ENCODE measurements at regions not wholly inside any gene's neighbourhood (a gene's known extent, or its start where the extent isn't known, plus 50 kb on each side); places are given as distances from the start of the nearest gene placed in this dataset.

- Mint-ChIP-seq H3K4me3 (no peak overlapping the region), H3K9me3 (peaks cover 3% of the 10 kb centered on the region), H3K27ac (no peak overlapping the region), H3K4me1 (no peaks in the 10 kb centered on the region), H3K36me3 (no peaks in the 10 kb centered on the region), H3K27me3 (peaks cover 26% of the 10 kb centered on the region)
- no peak for DNase-seq
These were observed 264.2 kb upstream of the PREP start for GRCh38 chr6:105667056-105667455.

- no peaks in the 10 kb centered on the region for H3K4me1 Mint-ChIP-seq
These were observed 262.0 kb upstream of the PREP start for GRCh38 chr6:105664931-105665330.

DNA sequence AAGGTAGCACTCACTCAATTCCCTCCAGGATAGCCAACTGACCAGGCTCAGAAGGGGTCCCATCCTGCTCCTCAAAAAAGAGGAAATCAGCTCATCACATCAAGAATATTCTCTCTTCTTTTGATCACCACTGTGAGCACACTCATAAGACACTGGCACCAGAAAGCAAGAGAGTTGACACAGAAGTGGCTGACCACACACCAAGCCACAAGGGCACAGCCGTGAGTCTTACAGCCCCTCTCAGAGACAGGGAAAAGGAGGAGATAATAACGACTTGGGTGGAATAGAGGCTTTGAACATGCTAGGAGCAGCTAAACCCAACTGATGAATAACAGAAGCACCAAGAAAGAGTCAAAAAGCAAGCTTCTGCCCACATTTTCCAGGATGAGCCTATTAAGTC is 249.1 kb upstream of the PREP start:
- peaks cover 39% of the 10 kb centered on the region for H3K4me1 Mint-ChIP-seq
- H3K27ac Mint-ChIP-seq: no peak overlapping the region
- peaks cover 7% of the 10 kb centered on the region for H3K36me3 Mint-ChIP-seq
- no peak overlapping the region for H3K4me3 Mint-ChIP-seq
- peak; percentile 12 for DNase-seq
- peaks cover 46% of the 10 kb centered on the region for H3K27me3 Mint-ChIP-seq
- peaks cover 1% of the 10 kb centered on the region for H3K9me3 Mint-ChIP-seq

More at GRCh38 chr6:105664931-105665330, 262.0 kb upstream of the PREP start:
- Mint-ChIP-seq H3K36me3 (no peaks in the 10 kb centered on the region), H3K4me3 (no peak overlapping the region), H3K27ac (no peak overlapping the region), H3K9me3 (peaks cover 3% of the 10 kb centered on the region), H3K27me3 (peaks cover 34% of the 10 kb centered on the region)
- no peak for DNase-seq

- DNase-seq: no peak
- Mint-ChIP-seq H3K4me1 (peaks cover 52% of the 10 kb centered on the region), H3K27ac (no peak overlapping the region), H3K4me3 (no peak overlapping the region), H3K36me3 (peaks cover 7% of the 10 kb centered on the region), H3K9me3 (peaks cover 1% of the 10 kb centered on the region), H3K27me3 (peaks cover 48% of the 10 kb centered on the region)
These were observed 247.5 kb upstream of the PREP start for GRCh38 chr6:105650347-105650746.

DNA sequence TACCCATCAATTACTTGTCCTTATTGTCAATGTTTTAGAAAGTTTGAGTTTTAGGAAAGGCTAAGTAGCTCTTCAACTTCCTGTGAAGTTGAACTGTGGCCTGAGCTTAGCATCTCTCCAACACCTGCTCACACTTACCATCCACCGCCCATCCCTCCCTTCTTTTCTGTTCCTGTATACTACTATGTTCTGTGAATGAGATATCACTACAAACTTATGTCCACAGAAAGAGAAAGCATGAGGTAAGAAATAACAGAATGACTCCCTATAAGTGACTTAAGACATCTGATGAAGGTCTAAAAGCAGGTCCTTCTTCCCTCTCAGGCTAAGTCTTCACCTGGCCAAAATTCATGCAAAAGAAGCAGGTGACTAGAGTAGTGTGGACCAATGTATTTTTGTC is 246.3 kb upstream of the PREP start:
- peaks cover 1% of the 10 kb centered on the region for H3K9me3 Mint-ChIP-seq
- no peak overlapping the region for H3K4me3 Mint-ChIP-seq
- peaks cover 42% of the 10 kb centered on the region for H3K27me3 Mint-ChIP-seq
- H3K27ac Mint-ChIP-seq: peak overlapping the region; percentile 57
- peaks cover 3% of the 10 kb centered on the region for H3K36me3 Mint-ChIP-seq
- DNase-seq: no peak
- H3K4me1 Mint-ChIP-seq: peaks cover 58% of the 10 kb centered on the region

DNA sequence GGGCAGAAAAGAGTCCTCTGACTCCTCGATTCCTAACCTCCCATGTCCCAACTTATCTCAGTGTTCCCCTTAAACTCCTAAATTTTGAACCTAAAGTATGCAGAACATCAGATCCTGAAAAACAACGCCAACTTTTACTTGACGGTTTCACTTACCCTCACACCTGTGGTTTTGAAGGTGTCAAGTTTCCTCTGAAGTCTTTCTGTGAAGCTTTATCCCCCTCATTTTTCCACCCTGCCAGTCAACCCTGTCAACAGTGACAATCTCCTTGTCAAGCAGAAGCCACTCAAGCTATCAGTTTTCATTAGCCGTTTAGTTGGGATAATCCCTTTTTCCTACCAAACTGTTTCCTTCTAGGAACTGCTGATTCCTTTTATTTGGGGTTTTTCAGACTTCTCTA is 245.4 kb upstream of the PREP start:
- Mint-ChIP-seq H3K27me3 (peaks cover 42% of the 10 kb centered on the region), H3K9me3 (peaks cover 1% of the 10 kb centered on the region), H3K36me3 (peaks cover 3% of the 10 kb centered on the region), H3K4me3 (no peak overlapping the region), H3K4me1 (peaks cover 54% of the 10 kb centered on the region), H3K27ac (peak overlapping the region; percentile 18)
- peak; percentile 20 for DNase-seq

DNA sequence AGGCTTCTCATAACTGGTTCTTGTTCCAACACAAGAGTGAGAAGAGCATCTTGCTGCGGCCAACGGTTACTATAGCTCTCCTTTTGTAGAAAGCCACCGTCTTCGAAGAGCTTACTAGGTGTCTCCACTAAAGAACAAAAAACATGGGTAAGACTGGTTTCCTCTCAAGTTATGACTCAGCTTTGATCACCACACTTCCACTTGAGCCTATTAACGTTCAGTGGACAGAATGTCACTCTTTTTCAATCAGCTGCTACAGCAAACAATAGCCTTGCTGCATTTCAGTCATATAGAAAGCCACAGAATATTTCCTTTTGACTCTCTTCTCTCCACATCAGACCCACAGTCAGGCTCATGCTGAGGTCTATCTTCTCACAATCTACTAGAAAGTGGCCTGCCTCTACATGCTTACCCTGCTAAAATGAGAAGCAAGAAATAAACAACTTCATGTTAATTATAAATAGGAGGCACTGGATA is 243.5 kb upstream of the PREP start:
- Mint-ChIP-seq H3K36me3 (peaks cover 3% of the 10 kb centered on the region), H3K27me3 (peaks cover 49% of the 10 kb centered on the region), H3K27ac (peak overlapping the region; percentile 58), H3K4me1 (peaks cover 43% of the 10 kb centered on the region), H3K9me3 (peaks cover 1% of the 10 kb centered on the region), H3K4me3 (peak overlapping the region; percentile 37)
- peak; percentile 47 for DNase-seq

DNA sequence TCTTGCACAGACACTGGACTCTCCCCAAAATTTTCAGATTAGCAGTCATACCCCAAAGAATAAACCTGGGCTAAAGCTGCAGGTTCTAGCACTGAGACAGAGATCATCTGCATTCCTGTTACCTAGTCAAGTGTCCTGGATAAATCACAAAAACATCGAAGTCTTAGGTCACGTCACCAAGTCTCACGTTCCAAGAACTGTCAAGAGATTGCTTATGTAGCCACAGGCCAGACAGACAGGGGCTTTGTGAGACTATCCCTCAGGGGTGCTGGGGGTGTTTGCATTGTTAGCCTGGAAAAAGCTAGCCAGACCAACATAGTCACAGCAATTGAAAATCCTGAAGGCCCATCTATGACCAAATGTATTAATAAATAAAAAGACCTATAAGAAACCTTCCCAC is 243.1 kb upstream of the PREP start:
- peak; percentile 3 for DNase-seq
- peaks cover 46% of the 10 kb centered on the region for H3K27me3 Mint-ChIP-seq
- peaks cover 3% of the 10 kb centered on the region for H3K36me3 Mint-ChIP-seq
- H3K4me1 Mint-ChIP-seq: peaks cover 43% of the 10 kb centered on the region
- peaks cover 1% of the 10 kb centered on the region for H3K9me3 Mint-ChIP-seq
- peak overlapping the region; percentile 58 for H3K27ac Mint-ChIP-seq
- no peak overlapping the region for H3K4me3 Mint-ChIP-seq

- peak overlapping the region; percentile 58 for H3K27ac Mint-ChIP-seq
These were observed 242.3 kb upstream of the PREP start for GRCh38 chr6:105645156-105645555.

DNA sequence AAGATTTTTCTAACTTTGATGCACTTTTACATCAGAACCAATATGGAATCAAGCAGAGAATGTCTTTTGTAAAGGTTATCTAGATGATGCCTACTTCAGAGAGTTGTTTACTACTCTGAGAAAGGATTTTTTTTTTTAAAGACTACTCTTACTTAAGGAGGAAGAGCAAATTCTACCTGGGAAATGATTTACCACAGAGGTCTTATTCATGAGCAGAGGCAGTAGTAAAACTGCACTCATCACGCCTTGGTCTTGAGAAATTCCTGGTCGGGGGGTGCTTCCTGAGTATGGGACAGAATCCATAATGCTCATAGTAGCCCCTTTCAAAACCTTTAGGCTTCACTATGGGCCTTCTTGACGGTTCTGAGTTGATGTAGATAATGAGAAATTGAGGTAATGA is 241.8 kb upstream of the PREP start:
- peaks cover 41% of the 10 kb centered on the region for H3K27me3 Mint-ChIP-seq
- H3K4me3 Mint-ChIP-seq: no peak overlapping the region
- H3K4me1 Mint-ChIP-seq: peaks cover 38% of the 10 kb centered on the region
- H3K36me3 Mint-ChIP-seq: peaks cover 3% of the 10 kb centered on the region
- H3K27ac Mint-ChIP-seq: no peak overlapping the region
- DNase-seq: no peak
- peaks cover 1% of the 10 kb centered on the region for H3K9me3 Mint-ChIP-seq

More at GRCh38 chr6:105645156-105645555, 242.3 kb upstream of the PREP start:
- no peak for DNase-seq
- Mint-ChIP-seq H3K9me3 (peaks cover 1% of the 10 kb centered on the region), H3K4me3 (no peak overlapping the region), H3K27me3 (peaks cover 41% of the 10 kb centered on the region), H3K4me1 (peaks cover 38% of the 10 kb centered on the region), H3K36me3 (peaks cover 3% of the 10 kb centered on the region)

DNA sequence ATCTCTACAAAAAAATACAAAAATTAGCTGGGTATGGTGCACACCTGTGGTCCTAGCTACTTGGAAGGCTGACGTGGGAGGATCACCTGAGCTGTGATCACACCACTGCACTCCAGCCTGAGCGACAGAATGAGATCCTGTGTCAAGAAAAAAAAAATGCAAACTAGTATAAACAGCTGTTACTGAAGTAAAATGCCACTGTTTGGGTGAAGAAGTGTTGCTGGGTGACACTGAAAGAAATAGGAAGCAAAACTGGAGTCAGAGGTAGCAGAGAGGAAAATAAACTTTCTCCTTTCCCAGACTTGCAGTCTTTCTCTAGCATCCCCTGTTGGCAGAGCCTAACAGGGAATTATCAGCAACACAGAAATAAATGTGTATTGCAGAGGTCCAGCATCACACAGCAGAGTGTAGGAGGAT is 241.2 kb upstream of the PREP start:
- peaks cover 33% of the 10 kb centered on the region for H3K4me1 Mint-ChIP-seq
- no peak overlapping the region for H3K4me3 Mint-ChIP-seq
- H3K36me3 Mint-ChIP-seq: peaks cover under 1% of the 10 kb centered on the region
- H3K9me3 Mint-ChIP-seq: peaks cover 1% of the 10 kb centered on the region
- peaks cover 39% of the 10 kb centered on the region for H3K27me3 Mint-ChIP-seq
- no peak for DNase-seq
- no peak overlapping the region for H3K27ac Mint-ChIP-seq

DNA sequence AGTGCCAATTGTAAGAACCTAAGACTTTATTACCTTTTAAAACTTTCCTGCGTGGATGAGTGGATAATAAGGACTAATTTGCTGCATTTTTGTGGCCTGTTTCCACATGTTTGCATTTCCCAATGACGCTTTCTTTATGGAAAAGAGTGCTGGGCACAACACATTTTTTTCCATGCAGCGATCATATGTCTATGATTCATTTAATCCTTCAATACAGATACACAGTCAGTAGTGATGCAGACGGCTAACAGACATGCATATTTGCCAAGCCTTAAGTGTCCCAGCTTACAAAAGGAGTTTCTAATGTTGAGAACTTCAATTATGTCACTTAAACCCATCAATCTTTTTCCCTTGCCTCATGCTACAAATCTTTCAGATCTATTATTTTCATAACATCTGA is 239.8 kb upstream of the PREP start:
- Mint-ChIP-seq H3K4me3 (no peak overlapping the region), H3K4me1 (peaks cover 21% of the 10 kb centered on the region), H3K9me3 (no peaks in the 10 kb centered on the region), H3K27ac (no peak overlapping the region), H3K36me3 (no peaks in the 10 kb centered on the region), H3K27me3 (peaks cover 32% of the 10 kb centered on the region)
- DNase-seq: no peak

DNA sequence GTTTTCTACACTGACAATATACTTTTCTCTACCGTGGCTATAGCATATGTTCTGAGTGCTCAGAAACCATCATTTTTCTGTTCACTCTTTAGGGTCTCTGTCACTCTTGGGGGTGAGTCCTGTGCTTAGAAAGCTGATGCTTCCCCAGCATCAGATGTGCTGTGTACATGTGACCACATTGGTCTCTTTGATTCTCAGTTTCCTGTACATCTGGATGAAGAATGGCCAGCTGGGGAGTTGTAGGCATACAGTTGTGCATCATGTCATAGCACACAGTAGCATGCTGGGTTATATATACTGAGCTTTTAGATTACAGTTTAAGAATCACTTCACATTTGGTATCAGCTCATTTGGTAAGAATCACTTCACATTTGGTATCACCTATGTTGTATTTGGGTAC is 238.6 kb upstream of the PREP start:
- H3K4me3 Mint-ChIP-seq: no peak overlapping the region
- H3K9me3 Mint-ChIP-seq: no peaks in the 10 kb centered on the region
- peaks cover 29% of the 10 kb centered on the region for H3K27me3 Mint-ChIP-seq
- H3K27ac Mint-ChIP-seq: peak overlapping the region; percentile 10
- no peaks in the 10 kb centered on the region for H3K36me3 Mint-ChIP-seq
- no peak for DNase-seq
- peaks cover 17% of the 10 kb centered on the region for H3K4me1 Mint-ChIP-seq

GRCh38 chr6:105639124-105639523 is 236.2 kb upstream of the PREP start:
- DNase-seq: no peak
- H3K4me1 Mint-ChIP-seq: no peaks in the 10 kb centered on the region
- no peaks in the 10 kb centered on the region for H3K36me3 Mint-ChIP-seq
- H3K9me3 Mint-ChIP-seq: no peaks in the 10 kb centered on the region
- no peak overlapping the region for H3K4me3 Mint-ChIP-seq
- H3K27me3 Mint-ChIP-seq: peaks cover 19% of the 10 kb centered on the region
- no peak overlapping the region for H3K27ac Mint-ChIP-seq

GRCh38 chr6:105633814-105634213 is 230.9 kb upstream of the PREP start:
- no peak for DNase-seq
- Mint-ChIP-seq H3K27me3 (peaks cover 16% of the 10 kb centered on the region), H3K9me3 (peaks cover 11% of the 10 kb centered on the region), H3K27ac (no peak overlapping the region), H3K4me1 (peaks cover 5% of the 10 kb centered on the region), H3K4me3 (no peak overlapping the region), H3K36me3 (no peaks in the 10 kb centered on the region)

- no peak for DNase-seq
- no peak overlapping the region for H3K27ac Mint-ChIP-seq
- H3K4me1 Mint-ChIP-seq: peaks cover 5% of the 10 kb centered on the region
- peaks cover 16% of the 10 kb centered on the region for H3K27me3 Mint-ChIP-seq
- H3K9me3 Mint-ChIP-seq: peaks cover 6% of the 10 kb centered on the region
- no peaks in the 10 kb centered on the region for H3K36me3 Mint-ChIP-seq
- H3K4me3 Mint-ChIP-seq: no peak overlapping the region
These were observed 225.4 kb upstream of the PREP start for GRCh38 chr6:105628156-105628860.

Measured in activated naive CD8-positive, alpha-beta T cell treated with anti-CD3 and anti-CD28 coated beads for 36 hours (primary cell).